LNCaP clone FGC (cell line): ENCODE measurements at regions not wholly inside any gene's neighbourhood (a gene's known extent, or its start where the extent isn't known, plus 50 kb on each side); places are given as distances from the start of the nearest gene placed in this dataset.
A peak's percentile ranks its signal among the peaks of the same experiment; 100 is the strongest.

Experiments used
- DNase-seq: peaks from one replicate; pipeline ENCODE4 v3.0.0-alpha.2; 2011; ENCODE audit warnings: low read depth
- H3K4me3 ChIP-seq: 2 replicates; pipeline ENCODE4 v1.5.1; 2011; ENCODE audit warnings: mild to moderate bottlenecking, low read depth, low read length, control low read depth
- TF ChIP-seq, protein P1 (sequence below): IDR thresholded peaks from 2 replicates; pipeline ENCODE4 v1.5.1; 2012; ENCODE audit warnings: mild to moderate bottlenecking; ENCODE audit not compliant: control insufficient read depth, insufficient read depth; ENCODE audit errors: extremely low read depth

DNA sequence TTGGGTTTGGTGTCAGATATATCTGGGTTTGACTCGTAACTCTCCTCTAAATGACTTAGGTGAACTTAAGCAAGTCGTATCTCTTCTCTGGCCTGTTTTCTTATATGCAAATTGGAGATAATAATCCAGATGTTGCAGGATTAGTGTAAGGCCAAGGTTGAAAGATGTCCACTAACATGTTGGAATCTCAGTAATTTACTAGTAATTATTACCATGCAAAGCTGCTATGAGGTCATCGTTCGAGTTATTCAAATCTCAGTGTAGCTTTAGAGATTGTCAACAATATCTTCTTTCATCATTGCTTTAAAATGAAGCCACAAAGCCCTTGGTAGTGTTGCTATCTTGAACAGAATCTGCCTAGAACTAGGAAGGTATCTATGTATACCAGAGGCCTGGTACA lies 437.7 kb upstream of the KLF4 start:
- H3K4me3 ChIP-seq: no peak overlapping the region
- no peak for DNase-seq
- TF ChIP-seq, protein P1, sequence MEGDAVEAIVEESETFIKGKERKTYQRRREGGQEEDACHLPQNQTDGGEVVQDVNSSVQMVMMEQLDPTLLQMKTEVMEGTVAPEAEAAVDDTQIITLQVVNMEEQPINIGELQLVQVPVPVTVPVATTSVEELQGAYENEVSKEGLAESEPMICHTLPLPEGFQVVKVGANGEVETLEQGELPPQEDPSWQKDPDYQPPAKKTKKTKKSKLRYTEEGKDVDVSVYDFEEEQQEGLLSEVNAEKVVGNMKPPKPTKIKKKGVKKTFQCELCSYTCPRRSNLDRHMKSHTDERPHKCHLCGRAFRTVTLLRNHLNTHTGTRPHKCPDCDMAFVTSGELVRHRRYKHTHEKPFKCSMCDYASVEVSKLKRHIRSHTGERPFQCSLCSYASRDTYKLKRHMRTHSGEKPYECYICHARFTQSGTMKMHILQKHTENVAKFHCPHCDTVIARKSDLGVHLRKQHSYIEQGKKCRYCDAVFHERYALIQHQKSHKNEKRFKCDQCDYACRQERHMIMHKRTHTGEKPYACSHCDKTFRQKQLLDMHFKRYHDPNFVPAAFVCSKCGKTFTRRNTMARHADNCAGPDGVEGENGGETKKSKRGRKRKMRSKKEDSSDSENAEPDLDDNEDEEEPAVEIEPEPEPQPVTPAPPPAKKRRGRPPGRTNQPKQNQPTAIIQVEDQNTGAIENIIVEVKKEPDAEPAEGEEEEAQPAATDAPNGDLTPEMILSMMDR: no peak

DNA sequence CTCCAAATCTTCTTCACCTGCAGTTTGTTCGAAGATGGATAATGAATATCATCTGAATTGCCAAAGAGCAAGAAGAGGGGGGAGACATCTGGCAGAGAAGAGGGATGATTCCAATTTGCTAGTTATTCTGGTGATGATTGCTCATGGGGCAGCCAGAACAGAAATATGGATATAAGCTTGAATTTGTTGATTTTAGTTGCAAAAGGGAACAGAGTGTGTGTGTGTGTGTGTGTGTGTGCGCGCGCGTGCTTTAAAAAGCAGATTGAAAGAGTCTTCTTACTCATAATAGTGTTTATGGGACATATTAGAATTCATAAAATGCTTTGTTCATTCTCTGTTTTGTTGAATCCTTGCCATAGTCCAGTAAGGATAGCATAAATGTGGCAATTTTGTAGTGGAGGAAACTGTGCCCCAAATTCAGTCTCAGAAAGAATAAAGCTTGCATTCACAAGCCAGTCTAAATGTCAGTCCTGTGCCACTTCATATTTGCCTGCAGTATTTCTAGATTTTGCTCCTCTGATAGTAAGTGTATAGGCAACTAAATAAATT lies 436.3 kb upstream of the KLF4 start:
- no peak for DNase-seq
- H3K4me3 ChIP-seq: no peak overlapping the region

DNA sequence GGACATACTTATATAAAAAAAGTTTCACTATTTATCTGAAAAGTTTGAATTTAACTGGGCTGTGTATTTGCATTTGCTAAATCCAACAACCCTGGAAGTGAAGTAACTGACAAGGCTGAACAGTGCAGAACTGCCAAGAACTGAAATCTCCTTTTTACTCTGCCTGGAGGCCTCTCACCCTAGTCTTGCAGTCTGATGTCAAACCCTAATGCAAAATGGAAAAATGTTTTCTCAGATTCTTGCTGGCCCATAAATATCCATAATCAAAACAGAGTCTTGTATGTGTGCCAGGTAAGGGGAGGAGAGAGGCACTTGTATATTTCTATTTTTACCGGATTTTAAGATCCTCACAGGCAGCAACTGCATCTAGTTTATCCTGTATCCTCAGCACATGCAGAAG lies 432.7 kb upstream of the KLF4 start:
- H3K4me3 ChIP-seq: no peak overlapping the region
- TF ChIP-seq, protein P1: no peak
- no peak for DNase-seq

More for the DNA sequence above, 436.3 kb upstream of the KLF4 start:
- TF ChIP-seq, protein P1: no peak

DNA sequence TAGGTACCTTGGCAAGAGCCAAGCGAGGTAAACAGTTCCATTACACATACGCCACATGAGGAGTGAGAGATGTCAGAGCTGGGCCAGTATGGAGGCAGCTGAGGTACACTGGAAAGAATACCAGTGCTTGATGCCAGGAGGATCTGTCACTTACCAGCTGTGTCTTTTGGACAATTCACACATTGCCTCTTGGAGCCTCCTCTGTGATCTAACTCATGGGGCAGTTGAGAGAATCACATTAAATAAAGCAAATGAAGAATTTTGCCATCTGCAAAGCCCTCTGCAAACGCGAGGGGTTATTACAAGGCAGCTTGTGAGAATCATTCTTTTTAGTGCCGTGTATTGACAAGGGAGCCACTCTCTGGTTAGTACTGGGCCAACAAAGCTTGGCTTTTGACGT lies 429.7 kb upstream of the KLF4 start:
- DNase-seq: no peak
- TF ChIP-seq, protein P1: no peak
- no peak overlapping the region for H3K4me3 ChIP-seq

DNA sequence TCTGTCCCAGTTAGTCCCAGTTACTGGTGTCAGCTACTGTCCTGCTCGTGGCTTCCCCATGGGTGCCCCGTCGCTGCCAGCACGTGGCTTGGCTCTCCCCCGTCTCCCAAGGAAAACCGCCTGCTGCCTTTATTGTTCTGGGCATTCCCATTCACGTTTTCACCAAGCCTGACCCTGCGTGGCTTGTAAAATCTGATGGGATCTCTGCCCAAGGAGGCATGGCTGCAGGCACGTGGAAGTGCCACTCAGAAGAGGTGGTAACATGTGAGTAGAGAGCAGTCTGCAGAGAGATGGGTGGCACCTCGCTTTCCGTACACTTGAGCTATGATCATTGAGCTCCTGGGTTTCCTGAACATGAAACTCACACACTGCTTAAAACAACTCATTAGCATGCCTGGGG lies 429.2 kb upstream of the KLF4 start:
- peak; percentile 35 for DNase-seq
- TF ChIP-seq, protein P1: no peak
- no peak overlapping the region for H3K4me3 ChIP-seq

DNA sequence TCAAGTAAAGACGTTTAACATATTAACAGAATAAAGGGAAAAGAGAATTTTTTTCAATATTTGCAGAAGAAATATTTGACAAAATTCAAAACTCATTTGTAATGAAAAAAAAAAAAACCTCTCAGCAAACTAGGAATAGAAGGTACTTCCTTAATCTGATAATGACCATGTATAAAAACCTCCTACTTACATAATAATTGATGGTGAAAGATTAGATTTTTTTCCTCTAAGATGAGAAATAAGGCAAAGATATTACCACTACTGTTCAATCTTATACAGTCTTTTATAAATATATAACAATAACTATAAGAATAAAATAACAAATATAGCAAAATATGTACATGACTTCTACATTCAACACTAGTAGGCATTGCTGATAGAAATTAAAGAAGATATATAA lies 424.6 kb upstream of the KLF4 start:
- no peak for DNase-seq
- TF ChIP-seq, protein P1: no peak
- no peak overlapping the region for H3K4me3 ChIP-seq

DNA sequence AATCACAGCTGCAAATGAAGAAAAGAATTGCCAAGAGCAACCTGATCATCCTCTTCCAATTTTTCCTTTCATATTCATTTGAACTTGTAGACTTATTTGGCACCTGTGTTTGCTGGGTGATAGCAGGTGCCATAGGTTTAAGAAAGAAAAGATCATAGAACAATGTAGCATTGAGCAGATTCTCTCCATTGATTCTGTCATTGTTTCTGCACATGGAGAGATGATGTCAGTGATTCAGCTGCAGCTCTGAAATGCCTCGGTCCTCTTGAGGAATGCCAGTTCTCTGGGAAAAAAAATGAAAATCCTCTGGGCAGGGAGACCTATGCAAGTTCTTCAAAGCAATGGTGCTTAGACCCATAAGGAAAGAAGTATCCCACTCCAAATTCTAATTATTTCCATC lies 418.1 kb upstream of the KLF4 start:
- no peak for DNase-seq

More for the DNA sequence above, 418.1 kb upstream of the KLF4 start:
- TF ChIP-seq, protein P1: no peak
- H3K4me3 ChIP-seq: no peak overlapping the region
